ENCODE measurements at regions not wholly inside any gene's neighbourhood (a gene's known extent, or its start where the extent isn't known, plus 50 kb on each side); places are given as distances from the start of the nearest gene placed in this dataset.
A peak's percentile ranks its signal among the peaks of the same experiment; 100 is the strongest.

GRCh38 chr14:34053666-34054065, 102.8 kb upstream of the EGLN3 start:
- DNase-seq (peak in 4 of 5 donors; percentile 61 to 76 (median 72)), ATAC-seq (peak; percentile 75 to 95 (median 90))
- Histone ChIP-seq H3K4me3 (no peak overlapping the region), H3K4me1 (peaks cover 0 to 42% (median 16%) of the 10 kb centered on the region in 12 donors), H3K27me3 (no peaks in the 10 kb centered on the region), H3K27ac (peak overlapping the region in 9 of 12 donors; percentile 22 to 74 (median 57)), H3K9me3 (no peaks in the 10 kb centered on the region), H3K36me3 (no peaks in the 10 kb centered on the region)
- intact Hi-C loops (cut with DNase I), result loop anchor here in 4 of 10 donors (5.0 to 10.0 kb wide), 3 partner anchors 101 to 211 kb away; partner anchors contain the start of gene EGLN3 (in 1 of the 4)
- TF ChIP-seq POLR2A (IDR thresholded peaks at IDR 0.05) (no peak), CTCF (IDR thresholded peaks at IDR 0.05) (peak in 4 of 12 donors; percentile 11 to 29 (median 15))
- WGBS, 4 donors, result 54 to 70% (median 64%) methylated on average over 3 of the region's 3 CpGs

GRCh38 chr14:34052658-34053014, 101.8 kb upstream of the EGLN3 start:
- DNase-seq, result no peak
- 92 to 95% (median 94%) methylated on average over 5 of the region's 5 CpGs for WGBS, 4 donors
- Histone ChIP-seq H3K36me3 (no peaks in the 10 kb centered on the region), H3K9me3 (no peaks in the 10 kb centered on the region), H3K27me3 (no peaks in the 10 kb centered on the region), H3K4me3 (no peak overlapping the region), H3K4me1 (peaks cover 0 to 42% (median 16%) of the 10 kb centered on the region in 12 donors), H3K27ac (peak overlapping the region in 7 of 12 donors; percentile 18 to 74 (median 67))
- intact Hi-C loops (cut with DNase I), result loop anchor here in 4 of 10 donors (5.0 to 10.0 kb wide), 3 partner anchors 100 to 210 kb away; partner anchors contain the start of gene EGLN3 (in 1 of the 4)
- no peak for TF ChIP-seq CTCF (IDR thresholded peaks at IDR 0.05)
- TF ChIP-seq POLR2A (IDR thresholded peaks at IDR 0.05), result no peak
- ATAC-seq, result peak in 1 of 4 donors; percentile 30

GRCh38 chr14:34051966-34052657, 101.2 kb upstream of the EGLN3 start:
- Histone ChIP-seq H3K4me1 (peaks cover 0 to 42% (median 16%) of the 10 kb centered on the region in 12 donors), H3K36me3 (no peaks in the 10 kb centered on the region), H3K27ac (peak overlapping the region in 2 of 12 donors; percentile 18 to 54), H3K4me3 (no peak overlapping the region), H3K27me3 (no peaks in the 10 kb centered on the region), H3K9me3 (no peaks in the 10 kb centered on the region)
- DNase-seq, result no peak
- intact Hi-C loops (cut with DNase I), result loop anchor here in 4 of 10 donors (5.0 to 10.0 kb wide), 3 partner anchors 100 to 210 kb away; partner anchors contain the start of gene EGLN3 (in 1 of the 4)
- no peak for TF ChIP-seq CTCF (IDR thresholded peaks at IDR 0.05)
- no peak for TF ChIP-seq POLR2A (IDR thresholded peaks at IDR 0.05)
- peak in 3 of 4 donors; percentile 41 to 63 (median 61) for ATAC-seq
- WGBS, 4 donors, result 72 to 90% (median 85%) methylated on average over 5 of the region's 5 CpGs

- TF ChIP-seq CTCF (IDR thresholded peaks at IDR 0.05) (no peak), POLR2A (IDR thresholded peaks at IDR 0.05) (no peak)
- 97 to 100% (median 99%) methylated on average over 1 of the region's 1 CpG for WGBS, 4 donors
- intact Hi-C loops (cut with DNase I), result loop anchor here in 4 of 10 donors (5.0 to 10.0 kb wide), 3 partner anchors 98 to 208 kb away; partner anchors contain the start of gene EGLN3 (in 1 of the 4)
- no peak overlapping the region for H3K4me3 ChIP-seq
- DNase-seq, result no peak
- ATAC-seq, result no peak
- H3K4me1 ChIP-seq, result peaks cover 0 to 38% (median 15%) of the 10 kb centered on the region in 12 donors
- no peaks in the 10 kb centered on the region for H3K27me3 ChIP-seq
- H3K9me3 ChIP-seq, result no peaks in the 10 kb centered on the region
- H3K36me3 ChIP-seq, result no peaks in the 10 kb centered on the region
- no peak overlapping the region for H3K27ac ChIP-seq
Observed at GRCh38 chr14:34050606-34051005, 99.7 kb upstream of the EGLN3 start.

Measured in heart left ventricle (tissue), 16 donors.